K562 (cell line): ENCODE measurements at regions not wholly inside any gene's neighbourhood (a gene's known extent, or its start where the extent isn't known, plus 50 kb on each side); places are given as distances from the start of the nearest gene placed in this dataset.

Experiments
- ATAC-seq: fragments of 200-7000 bp; cut with Tn5 transposase; 3 replicates; pipeline ENCODE4 v1.9.1; 2020; ENCODE audit warnings: moderate library complexity
- BruUV-seq: library from RNA; stranded (reverse); fragments of 400-500 nt; replicated peaks from 2 replicates; lab custom pipeline; 2021; lab: Mats Ljungman, UMichigan
- CTCF ChIA-PET: fragments of 300-600 bp; formaldehyde crosslinking; extraction: SDS; loops from one replicate; lab custom pipeline; 2021; ENCODE audit warnings: low intra/inter-chr PET ratio; lab: Yijun Ruan, JAX
- POLR2A ChIA-PET: fragments of 300-600, 350-650 bp; sonication (Branson Sonifier 250); formaldehyde crosslinking; extraction: SDS; loops from one replicate; lab custom pipeline; 2021; ENCODE audit warnings: antibody characterized with exemption, inconsistent platforms; lab: Yijun Ruan, JAX
- DNase-seq, 4 experiments: peaks; one replicate each; pipeline versions ENCODE4 v3.0.0 to v3.0.0-alpha.2; 2011 to 2018; ENCODE audit warnings: low spot score in 3 of 4, mixed read lengths in 3 of 4; ENCODE audit errors: extremely low read depth in 1 of 4
- FAIRE-seq: peaks from 2 replicates; lab custom pipeline; 2011; peaks lifted over from hg19 to GRCh38; lab: Jason Lieb, UNC
- H2AFZ ChIP-seq: 2 replicates; pipeline ENCODE4 v1.6.0; 2011; ENCODE audit warnings: low read depth, low read length, control low read depth, inconsistent platforms
- H3K27ac ChIP-seq: fragments of 200-600 bp; 3 replicates; pipeline ENCODE4 v1.8.0; 2011; ENCODE audit warnings: low read depth, mild to moderate bottlenecking, control low read depth, inconsistent platforms, low read length, moderate library complexity, mixed read lengths; ENCODE audit errors: extremely low read depth
- H3K27me3 ChIP-seq, 2 experiments: fragments of 300-600 bp in 1 of 2; 2 replicates in 1 of 2; 3 replicates in 1 of 2; pipeline versions ENCODE4 v1.6.0 to v1.8.0; 2011; ENCODE audit warnings: inconsistent platforms in 2 of 2, low read length in 2 of 2, mild to moderate bottlenecking in 1 of 2, mixed read lengths in 1 of 2, moderate library complexity in 1 of 2; ENCODE audit not compliant: control insufficient read depth in 2 of 2, insufficient read depth in 2 of 2
- H3K36me3 ChIP-seq: fragments of 300-600 bp; 3 replicates; pipeline ENCODE4 v1.8.0; 2011; ENCODE audit warnings: mild to moderate bottlenecking, low read length, inconsistent platforms; ENCODE audit not compliant: control insufficient read depth, insufficient read depth
- H3K4me1 ChIP-seq, 2 experiments: fragments of 200-600 bp in 1 of 2; replicated peaks in 1 of 2; 2 replicates in 1 of 2; 3 replicates in 1 of 2; pipeline versions ENCODE4 v1.5.1 to v1.8.0; 2011; ENCODE audit warnings: inconsistent platforms in 2 of 2, low read length in 2 of 2, mild to moderate bottlenecking in 1 of 2, mixed read lengths in 1 of 2, moderate library complexity in 1 of 2; ENCODE audit not compliant: control insufficient read depth in 2 of 2, insufficient read depth in 2 of 2
- H3K4me2 ChIP-seq: 2 replicates; pipeline ENCODE4 v1.6.1; 2011; ENCODE audit warnings: low read length, control low read depth, inconsistent platforms, mixed read lengths; ENCODE audit not compliant: insufficient read depth
- H3K4me3 ChIP-seq: fragments of 200-600 bp; sonication (generic), shearing (Covaris generic); 2 replicates; pipeline ENCODE4 v1.5.1; 2016; ENCODE audit warnings: control low read depth, inconsistent platforms
- H3K79me2 ChIP-seq: fragments of 200-600 bp; 3 replicates; pipeline ENCODE4 v1.8.0; 2011; ENCODE audit warnings: low read length, inconsistent platforms; ENCODE audit not compliant: control insufficient read depth, insufficient read depth
- H3K9ac ChIP-seq, 2 experiments: 2 replicates each; pipeline versions ENCODE4 v1.6.0 to v1.6.1; 2011; ENCODE audit warnings: low read depth in 2 of 2, low read length in 2 of 2, control low read depth in 1 of 2, inconsistent platforms in 1 of 2, mild to moderate bottlenecking in 1 of 2, mixed read lengths in 1 of 2; ENCODE audit not compliant: insufficient read depth in 1 of 2
- H3K9me1 ChIP-seq: one replicate; pipeline ENCODE4 v1.6.0; 2011; ENCODE audit warnings: inconsistent platforms, mild to moderate bottlenecking, low read length, moderate library complexity; ENCODE audit not compliant: control insufficient read depth, insufficient read depth
- H3K9me3 ChIP-seq: replicated peaks from 2 replicates; pipeline ENCODE4 v1.5.1; 2011; ENCODE audit warnings: low read depth, low read length, inconsistent platforms; ENCODE audit not compliant: control insufficient read depth, insufficient read depth
- H4K20me1 ChIP-seq: replicated peaks from 2 replicates; pipeline ENCODE4 v1.6.1; 2011; ENCODE audit warnings: low read length, inconsistent platforms, mixed read lengths; ENCODE audit not compliant: control insufficient read depth, insufficient read depth
- L3MBTL2 ChIP-seq: fragments of 450-650 bp; IDR thresholded peaks from 2 replicates; pipeline ENCODE4 v1.6.1; 2016; ENCODE audit warnings: mild to moderate bottlenecking, moderate library complexity
- ZBTB40 ChIP-seq, 2 experiments: fragments of 450-650 bp in 1 of 2; sonication (generic) in 1 of 2; formaldehyde crosslinking in 1 of 2; IDR thresholded peaks; 2 replicates each; pipeline versions ENCODE4 v1.7.1 to v1.9.0; 2016 to 2022; ENCODE audit warnings: inconsistent platforms in 1 of 2, mild to moderate bottlenecking in 1 of 2, missing genetic modification reagents in 1 of 2
- ZFX ChIP-seq: sonication (generic); formaldehyde crosslinking; IDR thresholded peaks from 2 replicates; pipeline ENCODE4 v1.8.0; 2022; ENCODE audit warnings: mild to moderate bottlenecking, missing genetic modification reagents, moderate library complexity
- WGBS: fragments of 100-300 bp; shearing (Covaris generic); methylation state at CpG from one replicate; pipeline ENCODE4 v1.1.6; 2016; ENCODE audit warnings: low coverage, mixed read lengths; ENCODE audit not compliant: insufficient coverage; ENCODE audit errors: missing lambda C conversion rate; 5-methylcytosine and 5-hydroxymethylcytosine counted together
- in situ Hi-C: fragments of 300-500 bp; cut with MboI; formaldehyde crosslinking; loops from 4 replicates; pipeline ENCODE4 v1.15.0; 2018; ENCODE audit warnings: inconsistent platforms, mixed read lengths
- intact Hi-C: fragments of 100-400 bp; cut with micrococcal nuclease; formaldehyde crosslinking; loops from 2 replicates; pipeline ENCODE4 v1.14.2; 2022

DNA sequence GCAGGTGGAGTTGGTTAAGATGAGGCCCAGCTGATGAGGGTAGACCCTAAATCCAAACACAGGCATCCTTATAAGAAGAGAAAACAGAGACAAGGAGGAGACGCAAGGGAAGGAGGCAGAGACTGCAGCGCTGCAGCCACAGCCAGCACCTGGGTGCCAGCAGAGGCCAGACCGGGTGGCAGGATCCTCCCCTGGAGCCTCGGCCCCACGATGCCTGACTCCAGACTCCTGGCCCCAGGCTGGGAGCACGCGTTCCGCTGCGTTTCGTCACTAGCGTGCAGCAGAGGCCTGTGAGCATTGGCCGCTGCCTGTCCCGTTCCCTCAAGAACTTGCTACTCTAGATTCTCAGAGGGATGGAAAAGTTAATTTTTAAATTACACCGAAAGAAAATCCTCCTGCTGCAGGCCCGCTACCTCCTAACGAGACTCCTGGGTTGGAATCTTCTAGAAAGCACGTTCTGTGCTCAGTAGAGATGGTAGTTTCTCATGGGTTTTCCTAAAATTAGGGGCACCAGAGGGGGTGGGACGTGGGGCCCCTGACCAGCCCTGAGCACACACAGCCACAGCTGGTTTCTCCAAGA is 57.7 kb upstream of the FBRSL1 start:
- peaks cover 5% of the 10 kb centered on the region for H4K20me1 ChIP-seq
- H3K27ac ChIP-seq = no peak overlapping the region
- H2AFZ ChIP-seq = no peak overlapping the region
- H3K9me3 ChIP-seq = no peaks in the 10 kb centered on the region
- WGBS = 6% methylated on average over 12 of the region's 18 CpGs
- H3K4me1 ChIP-seq = peaks cover 2 to 57% of the 10 kb centered on the region in 2 experiments; a peak in 4 of 5 replicates
- no peak for ATAC-seq
- POLR2A ChIA-PET = no interaction called here
- no peak for DNase-seq
- FAIRE-seq = no peak
- in situ Hi-C loops (no loop called here), intact Hi-C loops (no loop called here)
- no peak overlapping the region for H3K4me3 ChIP-seq
- H3K27me3 ChIP-seq = peaks cover 53 to 93% of the 10 kb centered on the region in 2 experiments
- CTCF ChIA-PET = no interaction called here
- H3K9ac ChIP-seq = no peak overlapping the region
- H3K79me2 ChIP-seq = no peaks in the 10 kb centered on the region
- no peaks in the 10 kb centered on the region for H3K36me3 ChIP-seq
- no peak overlapping the region for H3K4me2 ChIP-seq
- no peaks in the 10 kb centered on the region for H3K9me1 ChIP-seq
- BruUV-seq = no TSS peak
- TF ChIP-seq L3MBTL2 (peak; percentile 67), ZBTB40 (IDR thresholded peaks at IDR 0.05) (no peak), ZBTB40 (CRISPR knock-in tag; IDR thresholded peaks at IDR 0.05) (no peak), ZFX (CRISPR knock-in tag) (peak; percentile 14; the same call in 1 of the 2 replicates)
